ENCODE measurements at regions not wholly inside any gene's neighbourhood (a gene's known extent, or its start where the extent isn't known, plus 50 kb on each side); places are given as distances from the start of the nearest gene placed in this dataset.

GRCh38 chr12:5204831-5205230, 161.2 kb downstream of the KCNA5 start:
- H3K9me3 Mint-ChIP-seq: peaks cover 1 to 13% of the 10 kb centered on the region in 2 donors
- no peaks in the 10 kb centered on the region for H3K36me3 Mint-ChIP-seq (ENCODE audit: insufficient read depth)

GRCh38 chr12:5206401-5207175, 162.9 kb downstream of the KCNA5 start:
- H3K27me3 Mint-ChIP-seq: peaks cover 26 to 35% of the 10 kb centered on the region in 2 donors
- H3K4me3 Mint-ChIP-seq: no peak overlapping the region
- H3K9me3 Mint-ChIP-seq: peaks cover 1 to 13% of the 10 kb centered on the region in 2 donors
- ATAC-seq (replicated peaks) (no peak), DNase-seq (no peak)
- no peak overlapping the region for H3K27ac Mint-ChIP-seq
- H3K36me3 Mint-ChIP-seq (ENCODE audit: insufficient read depth): no peaks in the 10 kb centered on the region
- H3K4me1 Mint-ChIP-seq (ENCODE audit: low read depth in 2 of 2): no peaks in the 10 kb centered on the region

More at GRCh38 chr12:5204831-5205230, 161.2 kb downstream of the KCNA5 start:
- ATAC-seq (replicated peaks): no peak
- DNase-seq: no peak
- Mint-ChIP-seq H3K4me1 (ENCODE audit: low read depth in 2 of 2) (no peaks in the 10 kb centered on the region), H3K27me3 (peaks cover 18 to 41% of the 10 kb centered on the region in 2 donors), H3K27ac (no peak overlapping the region), H3K4me3 (no peak overlapping the region)

GRCh38 chr12:5210179-5210922, 166.7 kb downstream of the KCNA5 start:
- ATAC-seq (replicated peaks) (no peak), DNase-seq (no peak)
- no peaks in the 10 kb centered on the region for H3K4me1 Mint-ChIP-seq (ENCODE audit: low read depth in 2 of 2)
- peaks cover 0 to 13% of the 10 kb centered on the region in 2 donors for H3K9me3 Mint-ChIP-seq
- H3K36me3 Mint-ChIP-seq (ENCODE audit: insufficient read depth): no peaks in the 10 kb centered on the region
- H3K27me3 Mint-ChIP-seq: peaks cover 16 to 31% of the 10 kb centered on the region in 2 donors
- no peak overlapping the region for H3K27ac Mint-ChIP-seq
- no peak overlapping the region for H3K4me3 Mint-ChIP-seq

- H3K4me1 Mint-ChIP-seq (ENCODE audit: low read depth in 2 of 2): no peaks in the 10 kb centered on the region
- no peak overlapping the region for H3K27ac Mint-ChIP-seq
- no peak overlapping the region for H3K4me3 Mint-ChIP-seq
- peaks cover 16 to 36% of the 10 kb centered on the region in 2 donors for H3K27me3 Mint-ChIP-seq
- ATAC-seq (replicated peaks): no peak
- no peak for DNase-seq
- H3K36me3 Mint-ChIP-seq (ENCODE audit: insufficient read depth): no peaks in the 10 kb centered on the region
- H3K9me3 Mint-ChIP-seq: peaks cover 0 to 13% of the 10 kb centered on the region in 2 donors
These were observed 167.2 kb downstream of the KCNA5 start for GRCh38 chr12:5210923-5211290.

- H3K9me3 Mint-ChIP-seq: peaks cover 0 to 7% of the 10 kb centered on the region in 2 donors
- ATAC-seq (replicated peaks) (no peak), DNase-seq (no peak)
- no peaks in the 10 kb centered on the region for H3K4me1 Mint-ChIP-seq (ENCODE audit: low read depth in 2 of 2)
- no peaks in the 10 kb centered on the region for H3K36me3 Mint-ChIP-seq (ENCODE audit: insufficient read depth)
- H3K27me3 Mint-ChIP-seq: peaks cover 16 to 39% of the 10 kb centered on the region in 2 donors
- no peak overlapping the region for H3K27ac Mint-ChIP-seq
- H3K4me3 Mint-ChIP-seq: no peak overlapping the region
These were observed 169.7 kb downstream of the KCNA5 start for GRCh38 chr12:5213336-5213735.

- Mint-ChIP-seq H3K9me3 (peaks cover 0 to under 1% of the 10 kb centered on the region in 2 donors), H3K36me3 (ENCODE audit: insufficient read depth) (no peaks in the 10 kb centered on the region), H3K4me1 (ENCODE audit: low read depth in 2 of 2) (no peaks in the 10 kb centered on the region), H3K27ac (no peak overlapping the region), H3K4me3 (no peak overlapping the region), H3K27me3 (peaks cover 21 to 45% of the 10 kb centered on the region in 2 donors)
- ATAC-seq (replicated peaks) (no peak), DNase-seq (no peak)
These were observed 170.3 kb downstream of the KCNA5 start for GRCh38 chr12:5213990-5214389.

- Mint-ChIP-seq H3K27me3 (peaks cover 11 to 60% of the 10 kb centered on the region in 2 donors), H3K36me3 (ENCODE audit: insufficient read depth) (no peaks in the 10 kb centered on the region), H3K27ac (no peak overlapping the region), H3K9me3 (no peaks in the 10 kb centered on the region), H3K4me1 (ENCODE audit: low read depth in 2 of 2) (peaks cover 0 to 6% of the 10 kb centered on the region in 2 donors), H3K4me3 (no peak overlapping the region)
- DNase-seq (no peak), ATAC-seq (replicated peaks) (no peak)
These were observed 174.3 kb downstream of the KCNA5 start for GRCh38 chr12:5217936-5218335.

- Mint-ChIP-seq H3K36me3 (ENCODE audit: insufficient read depth) (no peaks in the 10 kb centered on the region), H3K4me1 (ENCODE audit: low read depth in 2 of 2) (peaks cover 0 to 6% of the 10 kb centered on the region in 2 donors)
These were observed 176.4 kb downstream of the KCNA5 start for GRCh38 chr12:5220099-5220498.

GRCh38 chr12:5220835-5221234, 177.2 kb downstream of the KCNA5 start:
- Mint-ChIP-seq H3K36me3 (ENCODE audit: insufficient read depth) (no peaks in the 10 kb centered on the region), H3K4me3 (no peak overlapping the region), H3K9me3 (peaks cover 0 to 3% of the 10 kb centered on the region in 2 donors), H3K27ac (no peak overlapping the region), H3K27me3 (peaks cover 21 to 38% of the 10 kb centered on the region in 2 donors), H3K4me1 (ENCODE audit: low read depth in 2 of 2) (peaks cover 0 to 6% of the 10 kb centered on the region in 2 donors)
- ATAC-seq (replicated peaks): no peak
- DNase-seq: no peak

More at GRCh38 chr12:5220099-5220498, 176.4 kb downstream of the KCNA5 start:
- H3K4me3 Mint-ChIP-seq: no peak overlapping the region
- ATAC-seq (replicated peaks) (no peak), DNase-seq (no peak)
- no peaks in the 10 kb centered on the region for H3K9me3 Mint-ChIP-seq
- H3K27me3 Mint-ChIP-seq: peaks cover 15 to 45% of the 10 kb centered on the region in 2 donors
- H3K27ac Mint-ChIP-seq: no peak overlapping the region

GRCh38 chr12:5222011-5222461, 178.4 kb downstream of the KCNA5 start:
- DNase-seq: no peak
- Mint-ChIP-seq H3K27me3 (peaks cover 21 to 30% of the 10 kb centered on the region in 2 donors), H3K4me3 (no peak overlapping the region), H3K27ac (no peak overlapping the region), H3K36me3 (ENCODE audit: insufficient read depth) (no peaks in the 10 kb centered on the region), H3K4me1 (ENCODE audit: low read depth in 2 of 2) (peaks cover 0 to 6% of the 10 kb centered on the region in 2 donors), H3K9me3 (peaks cover 0 to 3% of the 10 kb centered on the region in 2 donors)
- no peak for ATAC-seq (replicated peaks)

- no peaks in the 10 kb centered on the region for H3K36me3 Mint-ChIP-seq (ENCODE audit: insufficient read depth)
- DNase-seq: no peak
- ATAC-seq (replicated peaks): no peak
- peaks cover 0 to 3% of the 10 kb centered on the region in 2 donors for H3K9me3 Mint-ChIP-seq
- H3K4me3 Mint-ChIP-seq: no peak overlapping the region
- no peak overlapping the region for H3K27ac Mint-ChIP-seq
- H3K4me1 Mint-ChIP-seq (ENCODE audit: low read depth in 2 of 2): peaks cover 0 to 6% of the 10 kb centered on the region in 2 donors
- H3K27me3 Mint-ChIP-seq: peaks cover 21 to 30% of the 10 kb centered on the region in 2 donors
These were observed 179.1 kb downstream of the KCNA5 start for GRCh38 chr12:5222729-5223128.

GRCh38 chr12:5223881-5224280, 180.2 kb downstream of the KCNA5 start:
- H3K9me3 Mint-ChIP-seq: peaks cover 0 to 3% of the 10 kb centered on the region in 2 donors
- H3K36me3 Mint-ChIP-seq (ENCODE audit: insufficient read depth): no peaks in the 10 kb centered on the region
- no peak overlapping the region for H3K4me3 Mint-ChIP-seq
- H3K4me1 Mint-ChIP-seq (ENCODE audit: low read depth in 2 of 2): peaks cover 0 to 6% of the 10 kb centered on the region in 2 donors
- H3K27ac Mint-ChIP-seq: no peak overlapping the region
- DNase-seq: no peak
- peaks cover 17 to 24% of the 10 kb centered on the region in 2 donors for H3K27me3 Mint-ChIP-seq
- ATAC-seq (replicated peaks): no peak

- Mint-ChIP-seq H3K9me3 (peaks cover 0 to 3% of the 10 kb centered on the region in 2 donors), H3K27me3 (peaks cover 15% of the 10 kb centered on the region in 2 donors), H3K36me3 (ENCODE audit: insufficient read depth) (no peaks in the 10 kb centered on the region), H3K27ac (no peak overlapping the region), H3K4me1 (ENCODE audit: low read depth in 2 of 2) (no peaks in the 10 kb centered on the region), H3K4me3 (no peak overlapping the region)
- ATAC-seq (replicated peaks) (no peak), DNase-seq (no peak)
These were observed 182.9 kb downstream of the KCNA5 start for GRCh38 chr12:5226581-5226980.

All from effector memory CD8-positive, alpha-beta T cell (primary cell).